AG09319 (cell line): ENCODE measurements at regions not wholly inside any gene's neighbourhood (a gene's known extent, or its start where the extent isn't known, plus 50 kb on each side); places are given as distances from the start of the nearest gene placed in this dataset.

Source experiments
- DNase-seq: peaks from one replicate; pipeline ENCODE4 v3.0.0-alpha.2; 2010; ENCODE audit warnings: low read depth; ENCODE audit errors: extremely low read depth
- CTCF ChIP-seq: IDR thresholded peaks from 2 replicates; pipeline ENCODE4 v1.5.1; 2011; ENCODE audit warnings: low read depth, mild to moderate bottlenecking, inconsistent platforms, low read length, moderate library complexity

- no peak for TF ChIP-seq CTCF
- DNase-seq = no peak
Measured at GRCh38 chr5:124451721-124452383, 294.6 kb downstream of the ZNF608 start.

- no peak for TF ChIP-seq CTCF
- DNase-seq = no peak
Measured at GRCh38 chr5:124446120-124446519, 300.3 kb downstream of the ZNF608 start.

GRCh38 chr5:124445070-124445619 lies 301.3 kb downstream of the ZNF608 start:
- DNase-seq = no peak
- no peak for TF ChIP-seq CTCF

GRCh38 chr5:124444147-124444775 lies 302.2 kb downstream of the ZNF608 start:
- no peak for TF ChIP-seq CTCF
- DNase-seq = no peak

GRCh38 chr5:124440471-124440870 lies 306.0 kb downstream of the ZNF608 start:
- TF ChIP-seq CTCF = no peak
- no peak for DNase-seq

GRCh38 chr5:124439609-124440008 lies 306.8 kb downstream of the ZNF608 start:
- DNase-seq = no peak
- TF ChIP-seq CTCF = no peak

GRCh38 chr5:124438903-124439281 lies 307.5 kb downstream of the ZNF608 start:
- DNase-seq = no peak
- no peak for TF ChIP-seq CTCF
